ENCODE measurements at regions not wholly inside any gene's neighbourhood (a gene's known extent, or its start where the extent isn't known, plus 50 kb on each side); places are given as distances from the start of the nearest gene placed in this dataset.
"Not testable (repeated sequence)": the region's sequence is repeated elsewhere in the genome, so short reads cannot be mapped to it uniquely, and the experiment has no call there.

DNA sequence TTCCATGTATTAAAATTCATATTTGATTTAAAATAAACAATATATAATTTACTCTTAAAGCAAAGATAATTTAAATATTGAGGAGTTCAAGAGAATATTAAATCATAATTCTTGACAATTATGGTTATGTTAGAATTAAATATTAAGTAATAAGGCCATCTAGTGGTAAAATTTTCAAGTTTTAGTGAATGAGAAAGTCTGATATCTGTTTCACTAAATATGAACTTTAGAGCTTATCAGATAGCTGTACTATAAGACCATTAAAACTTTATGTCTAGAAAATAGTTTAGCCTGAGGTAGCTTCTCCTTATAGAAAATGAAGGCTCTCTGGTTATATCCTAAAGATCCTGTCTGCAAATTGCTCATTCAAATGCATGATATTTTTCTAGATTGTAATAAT, 152.1 kb upstream of the PRSS12 start:
- TF ChIP-seq, protein P1, sequence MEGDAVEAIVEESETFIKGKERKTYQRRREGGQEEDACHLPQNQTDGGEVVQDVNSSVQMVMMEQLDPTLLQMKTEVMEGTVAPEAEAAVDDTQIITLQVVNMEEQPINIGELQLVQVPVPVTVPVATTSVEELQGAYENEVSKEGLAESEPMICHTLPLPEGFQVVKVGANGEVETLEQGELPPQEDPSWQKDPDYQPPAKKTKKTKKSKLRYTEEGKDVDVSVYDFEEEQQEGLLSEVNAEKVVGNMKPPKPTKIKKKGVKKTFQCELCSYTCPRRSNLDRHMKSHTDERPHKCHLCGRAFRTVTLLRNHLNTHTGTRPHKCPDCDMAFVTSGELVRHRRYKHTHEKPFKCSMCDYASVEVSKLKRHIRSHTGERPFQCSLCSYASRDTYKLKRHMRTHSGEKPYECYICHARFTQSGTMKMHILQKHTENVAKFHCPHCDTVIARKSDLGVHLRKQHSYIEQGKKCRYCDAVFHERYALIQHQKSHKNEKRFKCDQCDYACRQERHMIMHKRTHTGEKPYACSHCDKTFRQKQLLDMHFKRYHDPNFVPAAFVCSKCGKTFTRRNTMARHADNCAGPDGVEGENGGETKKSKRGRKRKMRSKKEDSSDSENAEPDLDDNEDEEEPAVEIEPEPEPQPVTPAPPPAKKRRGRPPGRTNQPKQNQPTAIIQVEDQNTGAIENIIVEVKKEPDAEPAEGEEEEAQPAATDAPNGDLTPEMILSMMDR (IDR thresholded peaks at IDR 0.05), result peak; percentile 49
- not testable (repeated sequence) for TF ChIP-seq JUND (IDR thresholded peaks at IDR 0.05); MXI1 (IDR thresholded peaks at IDR 0.05; ENCODE audit: low read depth, low read length); TAF1 (IDR thresholded peaks at IDR 0.05; ENCODE audit: borderline replicate concordance, low read depth, low read length); FOXM1 (IDR thresholded peaks at IDR 0.05; ENCODE audit: low read depth); RFX5 (IDR thresholded peaks at IDR 0.05; ENCODE audit: low read length)
- TF ChIP-seq, protein P2, sequence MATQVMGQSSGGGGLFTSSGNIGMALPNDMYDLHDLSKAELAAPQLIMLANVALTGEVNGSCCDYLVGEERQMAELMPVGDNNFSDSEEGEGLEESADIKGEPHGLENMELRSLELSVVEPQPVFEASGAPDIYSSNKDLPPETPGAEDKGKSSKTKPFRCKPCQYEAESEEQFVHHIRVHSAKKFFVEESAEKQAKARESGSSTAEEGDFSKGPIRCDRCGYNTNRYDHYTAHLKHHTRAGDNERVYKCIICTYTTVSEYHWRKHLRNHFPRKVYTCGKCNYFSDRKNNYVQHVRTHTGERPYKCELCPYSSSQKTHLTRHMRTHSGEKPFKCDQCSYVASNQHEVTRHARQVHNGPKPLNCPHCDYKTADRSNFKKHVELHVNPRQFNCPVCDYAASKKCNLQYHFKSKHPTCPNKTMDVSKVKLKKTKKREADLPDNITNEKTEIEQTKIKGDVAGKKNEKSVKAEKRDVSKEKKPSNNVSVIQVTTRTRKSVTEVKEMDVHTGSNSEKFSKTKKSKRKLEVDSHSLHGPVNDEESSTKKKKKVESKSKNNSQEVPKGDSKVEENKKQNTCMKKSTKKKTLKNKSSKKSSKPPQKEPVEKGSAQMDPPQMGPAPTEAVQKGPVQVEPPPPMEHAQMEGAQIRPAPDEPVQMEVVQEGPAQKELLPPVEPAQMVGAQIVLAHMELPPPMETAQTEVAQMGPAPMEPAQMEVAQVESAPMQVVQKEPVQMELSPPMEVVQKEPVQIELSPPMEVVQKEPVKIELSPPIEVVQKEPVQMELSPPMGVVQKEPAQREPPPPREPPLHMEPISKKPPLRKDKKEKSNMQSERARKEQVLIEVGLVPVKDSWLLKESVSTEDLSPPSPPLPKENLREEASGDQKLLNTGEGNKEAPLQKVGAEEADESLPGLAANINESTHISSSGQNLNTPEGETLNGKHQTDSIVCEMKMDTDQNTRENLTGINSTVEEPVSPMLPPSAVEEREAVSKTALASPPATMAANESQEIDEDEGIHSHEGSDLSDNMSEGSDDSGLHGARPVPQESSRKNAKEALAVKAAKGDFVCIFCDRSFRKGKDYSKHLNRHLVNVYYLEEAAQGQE (IDR thresholded peaks at IDR 0.05; ENCODE audit: low read depth, low read length), result not testable (repeated sequence)

All from SK-N-SH (cell line).